PC-9 (cell line): ENCODE measurements at regions not wholly inside any gene's neighbourhood (a gene's known extent, or its start where the extent isn't known, plus 50 kb on each side); places are given as distances from the start of the nearest gene placed in this dataset.

Source experiments
- EZH2 ChIP-seq: fragments of 200-600 bp; sonication (generic); IDR thresholded peaks from 2 replicates; pipeline ENCODE4 v1.8.0; 2017; ENCODE audit warnings: antibody characterized with exemption, low read depth
- TF ChIP-seq, protein P1 (sequence below): fragments of 200-600 bp; sonication (generic); conservative IDR thresholded peaks from 2 replicates; pipeline ENCODE4 v1.6.1; 2017; ENCODE audit warnings: mixed run types, antibody characterized with exemption, mild to moderate bottlenecking, moderate library complexity

DNA sequence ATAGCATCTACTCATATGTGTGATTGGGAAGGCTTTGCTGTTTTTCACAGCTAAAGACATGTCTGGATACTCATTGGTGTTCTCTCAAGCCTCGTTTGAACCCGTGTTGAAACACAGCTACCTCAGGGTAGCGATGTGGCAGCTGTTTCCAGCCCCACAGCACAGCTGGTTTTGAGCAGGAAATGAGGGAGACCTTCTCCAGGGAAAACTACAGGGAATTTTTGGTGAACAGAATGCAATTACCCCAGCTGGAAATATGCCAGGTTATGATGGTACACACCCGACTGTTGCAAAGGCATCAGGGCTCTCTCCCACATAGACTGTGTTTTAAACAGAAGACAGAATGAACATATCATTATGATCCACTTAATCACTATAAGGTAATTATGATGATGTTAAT lies 828.9 kb downstream of the VRK1 start:
- TF ChIP-seq, protein P1, sequence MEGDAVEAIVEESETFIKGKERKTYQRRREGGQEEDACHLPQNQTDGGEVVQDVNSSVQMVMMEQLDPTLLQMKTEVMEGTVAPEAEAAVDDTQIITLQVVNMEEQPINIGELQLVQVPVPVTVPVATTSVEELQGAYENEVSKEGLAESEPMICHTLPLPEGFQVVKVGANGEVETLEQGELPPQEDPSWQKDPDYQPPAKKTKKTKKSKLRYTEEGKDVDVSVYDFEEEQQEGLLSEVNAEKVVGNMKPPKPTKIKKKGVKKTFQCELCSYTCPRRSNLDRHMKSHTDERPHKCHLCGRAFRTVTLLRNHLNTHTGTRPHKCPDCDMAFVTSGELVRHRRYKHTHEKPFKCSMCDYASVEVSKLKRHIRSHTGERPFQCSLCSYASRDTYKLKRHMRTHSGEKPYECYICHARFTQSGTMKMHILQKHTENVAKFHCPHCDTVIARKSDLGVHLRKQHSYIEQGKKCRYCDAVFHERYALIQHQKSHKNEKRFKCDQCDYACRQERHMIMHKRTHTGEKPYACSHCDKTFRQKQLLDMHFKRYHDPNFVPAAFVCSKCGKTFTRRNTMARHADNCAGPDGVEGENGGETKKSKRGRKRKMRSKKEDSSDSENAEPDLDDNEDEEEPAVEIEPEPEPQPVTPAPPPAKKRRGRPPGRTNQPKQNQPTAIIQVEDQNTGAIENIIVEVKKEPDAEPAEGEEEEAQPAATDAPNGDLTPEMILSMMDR: no peak
- no peak for TF ChIP-seq EZH2
